Keratinocyte (primary cell): ENCODE measurements at regions not wholly inside any gene's neighbourhood (a gene's known extent, or its start where the extent isn't known, plus 50 kb on each side); places are given as distances from the start of the nearest gene placed in this dataset.
A peak's percentile ranks its signal among the peaks of the same experiment; 100 is the strongest.

Experiments
- DNase-seq: peaks from one replicate; pipeline ENCODE4 v3.0.0-alpha.2; 2011; ENCODE audit warnings: low read depth, missing footprints, low spot score
- FAIRE-seq: peaks from 2 replicates; lab custom pipeline; 2011; peaks lifted over from hg19 to GRCh38; lab: Jason Lieb, UNC
- H2AFZ ChIP-seq: 2 replicates; pipeline ENCODE4 v1.6.0; 2012; ENCODE audit warnings: low read length, control low read depth, inconsistent platforms; ENCODE audit not compliant: control insufficient read depth
- H3K27ac ChIP-seq: 2 replicates; pipeline ENCODE4 v1.5.1; 2011; ENCODE audit warnings: low read length; ENCODE audit not compliant: control insufficient read depth, insufficient read depth
- H3K27me3 ChIP-seq: 3 replicates; pipeline ENCODE4 v1.6.0; 2011; ENCODE audit warnings: low read length; ENCODE audit not compliant: control insufficient read depth, insufficient read depth; ENCODE audit errors: extremely low read depth
- H3K36me3 ChIP-seq, 2 experiments: 2 replicates in 1 of 2; 3 replicates in 1 of 2; pipeline ENCODE4 v1.5.1; 2011; ENCODE audit warnings: low read length in 2 of 2, mild to moderate bottlenecking in 1 of 2; ENCODE audit not compliant: control insufficient read depth in 2 of 2, insufficient read depth in 2 of 2; ENCODE audit errors: extremely low read depth in 1 of 2
- H3K4me1 ChIP-seq: 3 replicates; pipeline ENCODE4 v1.5.1; 2011; ENCODE audit warnings: low read length; ENCODE audit not compliant: control insufficient read depth, insufficient read depth; ENCODE audit errors: extremely low read depth
- H3K4me2 ChIP-seq: 3 replicates; pipeline ENCODE4 v1.6.0; 2011; ENCODE audit warnings: low read depth, low read length; ENCODE audit not compliant: control insufficient read depth, insufficient read depth; ENCODE audit errors: extremely low read depth
- H3K4me3 ChIP-seq, 3 experiments: fragments of 200-600 bp in 1 of 3; sonication (generic) in 1 of 3; 2 replicates in 2 of 3; 3 replicates in 1 of 3; pipeline ENCODE4 v1.5.1; 2011 to 2016; ENCODE audit warnings: low read length in 3 of 3, mild to moderate bottlenecking in 3 of 3, control low read depth in 2 of 3, inconsistent platforms in 1 of 3, low read depth in 1 of 3, mixed read lengths in 1 of 3, mixed run types in 1 of 3, moderate library complexity in 1 of 3; ENCODE audit not compliant: control insufficient read depth in 2 of 3, insufficient read depth in 2 of 3; ENCODE audit errors: extremely low read depth in 1 of 3
- H3K79me2 ChIP-seq: 2 replicates; pipeline ENCODE4 v1.6.0; 2012; ENCODE audit warnings: low read length; ENCODE audit not compliant: control insufficient read depth, insufficient read depth
- H3K9ac ChIP-seq: 3 replicates; pipeline ENCODE4 v1.6.0; 2011; ENCODE audit warnings: low read length; ENCODE audit not compliant: control insufficient read depth, insufficient read depth; ENCODE audit errors: extremely low read depth
- H3K9me1 ChIP-seq: 3 replicates; pipeline ENCODE4 v1.6.0; 2011; ENCODE audit warnings: low read length; ENCODE audit not compliant: control insufficient read depth, insufficient read depth; ENCODE audit errors: extremely low read depth
- H3K9me3 ChIP-seq: 2 replicates; pipeline ENCODE4 v1.5.1; 2012; ENCODE audit warnings: low read depth, low read length; ENCODE audit not compliant: control insufficient read depth
- H4K20me1 ChIP-seq: 3 replicates; pipeline ENCODE4 v1.6.0; 2011; ENCODE audit warnings: low read length; ENCODE audit not compliant: control insufficient read depth, insufficient read depth; ENCODE audit errors: extremely low read depth
- CTCF ChIP-seq, 3 experiments: IDR thresholded peaks in 1 of 3; conservative IDR thresholded peaks in 1 of 3; optimal IDR thresholded peaks in 1 of 3; 2 replicates in 2 of 3; 3 replicates in 1 of 3; pipeline versions ENCODE3 to v1.5.1; 2011; ENCODE audit warnings: low read length in 3 of 3, mild to moderate bottlenecking in 3 of 3, moderate library complexity in 2 of 3, control low read depth in 1 of 3, inconsistent platforms in 1 of 3; ENCODE audit not compliant: insufficient read depth in 2 of 3; ENCODE audit errors: extremely low read depth in 1 of 3
- EZH2 ChIP-seq: IDR thresholded peaks from one replicate; pipeline ENCODE4 v1.6.1; 2012; ENCODE audit warnings: inconsistent platforms, mild to moderate bottlenecking, low read length, moderate library complexity
- dilution Hi-C: fragments of 300-500 bp; cut with MboI; formaldehyde crosslinking; loops from one replicate; pipeline ENCODE4 v1.7.0; 2020; ENCODE audit warnings: low sequenced_read_pairs; ENCODE audit not compliant: extremely low pct_ligation_motif_present

DNA sequence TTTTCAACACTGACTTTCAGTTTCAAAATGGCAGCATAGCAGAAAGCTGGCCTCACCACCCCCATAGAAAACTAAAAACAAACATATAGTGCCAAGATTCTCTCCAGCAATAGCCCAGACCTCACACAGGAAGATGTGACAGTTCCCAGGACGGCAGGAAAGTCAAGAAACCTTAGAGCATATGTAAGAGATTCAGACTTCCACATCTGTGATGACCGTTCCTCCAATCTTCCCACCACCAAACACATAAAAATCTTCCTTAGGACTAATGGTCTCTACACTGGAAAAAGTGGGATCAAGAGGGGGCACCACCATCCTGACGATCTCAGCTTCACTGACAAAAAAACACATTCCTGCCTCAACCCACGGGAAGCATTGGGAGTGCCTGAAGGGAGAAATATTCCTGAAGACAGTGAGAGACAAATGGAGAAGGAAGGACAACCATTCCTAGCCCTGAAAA, 134.1 kb upstream of the CPXCR1 start:
- dilution Hi-C loops, result no loop called here
- no peak overlapping the region for H2AFZ ChIP-seq
- no peaks in the 10 kb centered on the region for H4K20me1 ChIP-seq
- DNase-seq, result no peak
- no peak overlapping the region for H3K4me2 ChIP-seq
- no peaks in the 10 kb centered on the region for H3K9me1 ChIP-seq
- no peaks in the 10 kb centered on the region for H3K27me3 ChIP-seq
- H3K4me3 ChIP-seq, result no peak overlapping the region
- no peaks in the 10 kb centered on the region for H3K4me1 ChIP-seq
- no peak overlapping the region for H3K27ac ChIP-seq
- FAIRE-seq, result no peak
- H3K9me3 ChIP-seq, result no peaks in the 10 kb centered on the region
- TF ChIP-seq CTCF (optimal IDR thresholded peaks at IDR 0.05 in 1 of 3, IDR thresholded peaks at IDR 0.05 in 1 of 3, conservative IDR thresholded peaks at IDR 0.05 in 1 of 3; ENCODE audit: extremely low read depth in 1 of 3, insufficient read depth in 2 of 3, low read length in 3 of 3), result no peak
- no peak for TF ChIP-seq EZH2
- no peaks in the 10 kb centered on the region for H3K79me2 ChIP-seq
- no peaks in the 10 kb centered on the region for H3K36me3 ChIP-seq
- no peak overlapping the region for H3K9ac ChIP-seq

GRCh38 chrX:88613338-88613737, 133.7 kb upstream of the CPXCR1 start:
- Histone ChIP-seq H3K9ac (no peak overlapping the region), H3K9me1 (no peaks in the 10 kb centered on the region), H3K4me2 (no peak overlapping the region), H3K27ac (no peak overlapping the region), H3K36me3 (no peaks in the 10 kb centered on the region), H3K4me1 (no peaks in the 10 kb centered on the region), H3K9me3 (no peaks in the 10 kb centered on the region), H2AFZ (no peak overlapping the region), H3K4me3 (no peak overlapping the region), H3K79me2 (no peaks in the 10 kb centered on the region), H4K20me1 (no peaks in the 10 kb centered on the region), H3K27me3 (no peaks in the 10 kb centered on the region)
- DNase-seq (no peak), FAIRE-seq (no peak)
- dilution Hi-C loops, result no loop called here
- TF ChIP-seq CTCF (optimal IDR thresholded peaks at IDR 0.05 in 1 of 3, IDR thresholded peaks at IDR 0.05 in 1 of 3, conservative IDR thresholded peaks at IDR 0.05 in 1 of 3; ENCODE audit: extremely low read depth in 1 of 3, insufficient read depth in 2 of 3, low read length in 3 of 3) (peak in 1 of 3 experiments; percentile 45), EZH2 (no peak)
